H1 (cell line): ENCODE measurements at regions not wholly inside any gene's neighbourhood (a gene's known extent, or its start where the extent isn't known, plus 50 kb on each side); places are given as distances from the start of the nearest gene placed in this dataset.

Experiments used
- CTCF ChIA-PET: fragments of 300-600 bp; sonication (Branson Sonifier 250); formaldehyde crosslinking; loops from one replicate; lab custom pipeline; 2021; ENCODE audit not compliant: partially characterized antibody; lab: Charles Lee
- POLR2A ChIA-PET: fragments of 300-600 bp; sonication (Branson Sonifier 250); formaldehyde crosslinking; loops from one replicate; lab custom pipeline; 2021; ENCODE audit warnings: inconsistent platforms; ENCODE audit not compliant: partially characterized antibody; lab: Charles Lee
- DNase-seq, 2 experiments: peaks; one replicate each; pipeline versions ENCODE4 v3.0.0 to v3.0.0-alpha.2; 2010 to 2022; ENCODE audit warnings: low spot score in 2 of 2, low read depth in 1 of 2, mixed read lengths in 1 of 2
- FAIRE-seq: peaks from 2 replicates; lab custom pipeline; 2011; peaks lifted over from hg19 to GRCh38; lab: Jason Lieb, UNC
- H2AFZ ChIP-seq: 2 replicates; pipeline ENCODE4 v1.8.1; 2012; ENCODE audit warnings: low read length, inconsistent platforms
- H2AK5ac ChIP-seq: 2 replicates; pipeline ENCODE4 v1.6.1; 2013; ENCODE audit warnings: low read depth, low read length
- H2BK120ac ChIP-seq: replicated peaks from 2 replicates; pipeline ENCODE3; 2013; ENCODE audit warnings: low read depth, low read length, inconsistent platforms
- H2BK12ac ChIP-seq: 2 replicates; pipeline ENCODE4 v1.6.1; 2013; ENCODE audit warnings: low read depth, low read length
- H2BK15ac ChIP-seq: 2 replicates; pipeline ENCODE4 v1.6.1; 2013; ENCODE audit warnings: low read length
- H2BK20ac ChIP-seq: 2 replicates; pipeline ENCODE4 v1.6.1; 2013; ENCODE audit warnings: low read length
- H2BK5ac ChIP-seq: 2 replicates; pipeline ENCODE4 v1.6.1; 2013; ENCODE audit warnings: low read depth, low read length
- H3K14ac ChIP-seq: 2 replicates; pipeline ENCODE4 v1.6.1; 2013; ENCODE audit warnings: inconsistent platforms; ENCODE audit not compliant: insufficient read length
- H3K18ac ChIP-seq: 2 replicates; pipeline ENCODE4 v1.6.1; 2013; ENCODE audit warnings: low read length; ENCODE audit errors: extremely low read depth
- H3K23ac ChIP-seq: 2 replicates; pipeline ENCODE4 v1.6.1; 2013; ENCODE audit warnings: inconsistent platforms; ENCODE audit not compliant: insufficient read length
- H3K23me2 ChIP-seq: 2 replicates; pipeline ENCODE4 v1.6.1; 2013; ENCODE audit warnings: low read depth, low read length
- H3K27ac ChIP-seq: 2 replicates; pipeline ENCODE4 v1.6.1; 2011; ENCODE audit warnings: low read depth, low read length, inconsistent platforms
- H3K27me3 ChIP-seq, 4 experiments: replicated peaks in 1 of 4; 1 replicate in 1 of 4; 2 replicates in 3 of 4; pipeline versions ENCODE4 v1.6.1 to v1.8.1; 2011 to 2013; ENCODE audit warnings: low read length in 3 of 4, mild to moderate bottlenecking in 3 of 4, inconsistent platforms in 2 of 4, mixed read lengths in 2 of 4, moderate library complexity in 1 of 4; ENCODE audit not compliant: control insufficient read depth in 3 of 4, insufficient read depth in 3 of 4; ENCODE audit errors: extremely low read depth in 1 of 4
- H3K36me3 ChIP-seq, 4 experiments: 2 replicates each; pipeline versions ENCODE4 v1.6.1 to v1.8.1; 2011 to 2013; ENCODE audit warnings: mild to moderate bottlenecking in 4 of 4, low read length in 3 of 4, moderate library complexity in 2 of 4, control low read depth in 1 of 4, inconsistent platforms in 1 of 4; ENCODE audit not compliant: insufficient read depth in 4 of 4, control insufficient read depth in 2 of 4
- H3K4ac ChIP-seq: replicated peaks from 2 replicates; pipeline ENCODE3; 2013; ENCODE audit warnings: low read length, low read depth, mixed read lengths, inconsistent platforms; ENCODE audit not compliant: insufficient read length
- H3K4me1 ChIP-seq, 4 experiments: replicated peaks in 1 of 4; 1 replicate in 1 of 4; 2 replicates in 3 of 4; pipeline versions ENCODE4 v1.6.1 to v1.8.1; 2011 to 2013; ENCODE audit warnings: low read length in 3 of 4, inconsistent platforms in 2 of 4, mixed read lengths in 1 of 4; ENCODE audit not compliant: insufficient read depth in 4 of 4, control insufficient read depth in 3 of 4
- H3K4me2 ChIP-seq, 2 experiments: 2 replicates each; pipeline versions ENCODE4 v1.6.1 to v1.8.1; 2011 to 2013; ENCODE audit warnings: low read depth in 2 of 2, low read length in 2 of 2, control low read depth in 1 of 2, inconsistent platforms in 1 of 2, mild to moderate bottlenecking in 1 of 2; ENCODE audit not compliant: insufficient read depth in 1 of 2
- H3K4me3 ChIP-seq, 4 experiments: fragments of 200-600, 300-600 bp in 1 of 4; sonication (generic), shearing (Covaris generic), sonication (Bioruptor Twin) in 1 of 4; 2 replicates each; pipeline versions ENCODE4 v1.5.1 to v1.8.1; 2011 to 2016; ENCODE audit warnings: low read length in 4 of 4, low read depth in 3 of 4, control low read depth in 2 of 4, inconsistent platforms in 2 of 4, mild to moderate bottlenecking in 2 of 4, mixed read lengths in 1 of 4, moderate library complexity in 1 of 4; ENCODE audit not compliant: insufficient read depth in 2 of 4; ENCODE audit errors: extremely low read depth in 1 of 4
- H3K56ac ChIP-seq: replicated peaks from 2 replicates; pipeline ENCODE3; 2013; ENCODE audit warnings: low read depth, mild to moderate bottlenecking, mixed read lengths, low read length, inconsistent platforms; ENCODE audit not compliant: insufficient read length
- H3K79me1 ChIP-seq: 2 replicates; pipeline ENCODE4 v1.6.1; 2013; ENCODE audit warnings: low read depth, low read length, control low read depth
- H3K79me2 ChIP-seq, 2 experiments: 2 replicates each; pipeline versions ENCODE4 v1.6.1 to v1.8.1; 2012 to 2013; ENCODE audit warnings: low read length in 2 of 2, mild to moderate bottlenecking in 2 of 2, inconsistent platforms in 1 of 2; ENCODE audit not compliant: insufficient read depth in 2 of 2, control insufficient read depth in 1 of 2
- H3K9ac ChIP-seq, 4 experiments: replicated peaks in 1 of 4; 1 replicate in 1 of 4; 2 replicates in 3 of 4; pipeline versions ENCODE4 v1.6.1 to v1.8.1; 2011 to 2013; ENCODE audit warnings: low read depth in 3 of 4, low read length in 3 of 4, control low read depth in 2 of 4, mild to moderate bottlenecking in 2 of 4, moderate library complexity in 2 of 4, inconsistent platforms in 1 of 4; ENCODE audit errors: extremely low read depth in 1 of 4
- H3K9me3 ChIP-seq, 2 experiments: 2 replicates each; pipeline versions ENCODE4 v1.6.1 to v1.8.1; 2012 to 2013; ENCODE audit warnings: mild to moderate bottlenecking in 2 of 2, moderate library complexity in 2 of 2, control low read depth in 1 of 2, inconsistent platforms in 1 of 2, low read depth in 1 of 2, low read length in 1 of 2, mixed read lengths in 1 of 2; ENCODE audit not compliant: insufficient read depth in 2 of 2
- H4K20me1 ChIP-seq, 2 experiments: replicated peaks in 1 of 2; 2 replicates each; pipeline versions ENCODE3 to v1.8.1; 2011 to 2013; ENCODE audit warnings: inconsistent platforms in 2 of 2, low read length in 2 of 2, mild to moderate bottlenecking in 1 of 2; ENCODE audit not compliant: insufficient read depth in 2 of 2, control insufficient read depth in 1 of 2
- H4K5ac ChIP-seq: 2 replicates; pipeline ENCODE4 v1.6.1; 2013; ENCODE audit warnings: low read length, low read depth, mixed read lengths, inconsistent platforms; ENCODE audit not compliant: insufficient read length
- H4K8ac ChIP-seq: 2 replicates; pipeline ENCODE4 v1.8.0; 2013; ENCODE audit warnings: mild to moderate bottlenecking, moderate library complexity, low read length, inconsistent platforms; ENCODE audit not compliant: insufficient read depth; ENCODE audit errors: extremely low read depth
- H4K91ac ChIP-seq: replicated peaks from 2 replicates; pipeline ENCODE3; 2013; ENCODE audit warnings: low read length, mixed read lengths, inconsistent platforms; ENCODE audit not compliant: insufficient read length
- ATF3 ChIP-seq: IDR thresholded peaks from 2 replicates; pipeline ENCODE4 v1.6.1; 2011; ENCODE audit warnings: low read depth, mild to moderate bottlenecking, low read length; ENCODE audit not compliant: insufficient read depth
- E2F6 ChIP-seq: IDR thresholded peaks from 2 replicates; pipeline ENCODE4 v1.6.1; 2012; ENCODE audit warnings: inconsistent platforms
- GTF2F1 ChIP-seq: IDR thresholded peaks from 2 replicates; pipeline ENCODE4 v1.6.1; 2012; ENCODE audit warnings: low read depth, low read length, improper control_type of control experiment, borderline replicate concordance
- HDAC6 ChIP-seq: IDR thresholded peaks from one replicate; pipeline ENCODE4 v1.7.1; 2012; ENCODE audit warnings: low read depth, mild to moderate bottlenecking, inconsistent platforms, low read length, moderate library complexity
- JUND ChIP-seq: IDR thresholded peaks from 2 replicates; pipeline ENCODE4 v1.6.1; 2011; ENCODE audit warnings: mild to moderate bottlenecking, improper control_type of control experiment, low read length
- MAX ChIP-seq: IDR thresholded peaks from 2 replicates; pipeline ENCODE4 v1.6.1; 2012; ENCODE audit warnings: inconsistent platforms
- SIX5 ChIP-seq: IDR thresholded peaks from 2 replicates; pipeline ENCODE4 v1.6.1; 2011; ENCODE audit warnings: mild to moderate bottlenecking, low read depth, low read length
- TAF7 ChIP-seq: optimal IDR thresholded peaks from 2 replicates; pipeline ENCODE3; 2011; ENCODE audit warnings: low read depth, mild to moderate bottlenecking, inconsistent platforms, low read length, moderate library complexity, borderline replicate concordance
- TBP ChIP-seq: IDR thresholded peaks from 2 replicates; pipeline ENCODE4 v1.6.1; 2011; ENCODE audit warnings: low read depth, low read length, improper control_type of control experiment
- WGBS, 2 experiments: shearing (Covaris generic) in 1 of 2; methylation state at CpG; one replicate each; pipeline versions ENCODE4 v1.1.6 to v1.1.7; 2013 to 2015; ENCODE audit warnings: low lambda C conversion rate in 2 of 2, mixed read lengths in 2 of 2, inconsistent platforms in 1 of 2, low coverage in 1 of 2, missing lambda C conversion rate in 1 of 2; ENCODE audit not compliant: insufficient replicate concordance in 2 of 2, insufficient coverage in 1 of 2, insufficient read length in 1 of 2; ENCODE audit errors: extremely low coverage in 1 of 2, missing lambda C conversion rate in 1 of 2; 5-methylcytosine and 5-hydroxymethylcytosine counted together

GRCh38 chr10:4632757-4633156, 193.2 kb upstream of the AKR1E2 start:
- TF ChIP-seq JUND (no peak), MAX (no peak), ATF3 (no peak), GTF2F1 (no peak), HDAC6 (no peak), TAF7 (no peak), TBP (no peak), E2F6 (no peak), SIX5 (no peak)
- Histone ChIP-seq H3K14ac (no peak overlapping the region), H3K79me1 (no peaks in the 10 kb centered on the region), H3K4me2 (no peak overlapping the region), H3K9me3 (no peaks in the 10 kb centered on the region), H3K4ac (no peak overlapping the region), H2BK120ac (no peak overlapping the region), H3K9ac (no peak overlapping the region), H3K36me3 (no peaks in the 10 kb centered on the region), H4K5ac (no peak overlapping the region), H3K79me2 (no peaks in the 10 kb centered on the region), H2BK15ac (no peak overlapping the region), H3K4me1 (peaks cover 0 to 6% (median 0%) of the 10 kb centered on the region in 4 experiments; a peak in 3 of 7 replicates), H2BK12ac (no peak overlapping the region), H2BK5ac (no peak overlapping the region), H3K23ac (no peak overlapping the region), H3K23me2 (no peaks in the 10 kb centered on the region), H3K4me3 (no peak overlapping the region), H4K8ac (no peak overlapping the region), H3K27ac (no peak overlapping the region), H3K56ac (no peak overlapping the region), H2BK20ac (no peak overlapping the region), H4K20me1 (no peaks in the 10 kb centered on the region), H3K18ac (no peak overlapping the region), H2AK5ac (no peak overlapping the region), H3K27me3 (no peaks in the 10 kb centered on the region), H2AFZ (peak overlapping the region; percentile 44; the same call in 1 of the 2 replicates), H4K91ac (no peak overlapping the region)
- FAIRE-seq: no peak
- 90% methylated on average over 5 of the region's 5 CpGs; no CpG with 5 or more reads in 1 of the 2 experiments for WGBS, 2 experiments
- CTCF ChIA-PET: interaction anchor here (1.3 kb wide), 1 partner anchor 24 kb away, joined by 3 read pairs; no protein-coding TSS in a partner anchor
- DNase-seq: no peak
- POLR2A ChIA-PET: no interaction called here
